ENCODE measurements at regions not wholly inside any gene's neighbourhood (a gene's known extent, or its start where the extent isn't known, plus 50 kb on each side); places are given as distances from the start of the nearest gene placed in this dataset.
"Not testable (repeated sequence)": the region's sequence is repeated elsewhere in the genome, so short reads cannot be mapped to it uniquely, and the experiment has no call there.

GRCh38 chr16:52680993-52681392 lies 134.1 kb upstream of the TOX3 start:
- H3K9me3 ChIP-seq = no peaks in the 10 kb centered on the region
- no peaks in the 10 kb centered on the region for H4K20me1 ChIP-seq
- H3K27me3 ChIP-seq = no peaks in the 10 kb centered on the region
- no peaks in the 10 kb centered on the region for H3K4me1 ChIP-seq
- no peaks in the 10 kb centered on the region for H3K36me3 ChIP-seq
- H3K4me3 ChIP-seq = no peak overlapping the region
- no peak overlapping the region for H3K4me2 ChIP-seq
- no peak overlapping the region for H3K27ac ChIP-seq
- H3K9ac ChIP-seq = no peak overlapping the region
- TF ChIP-seq Cebpa-rat (IDR thresholded peaks at IDR 0.05) = no peak

GRCh38 chr16:52677501-52677900 lies 130.6 kb upstream of the TOX3 start:
- Histone ChIP-seq H3K4me3 (no peak overlapping the region), H3K27ac (no peak overlapping the region), H3K9ac (no peak overlapping the region), H3K4me1 (no peaks in the 10 kb centered on the region), H3K27me3 (no peaks in the 10 kb centered on the region), H4K20me1 (no peaks in the 10 kb centered on the region), H3K4me2 (no peak overlapping the region), H3K9me3 (no peaks in the 10 kb centered on the region), H3K36me3 (no peaks in the 10 kb centered on the region)
- no peak for TF ChIP-seq Cebpa-rat (IDR thresholded peaks at IDR 0.05)

GRCh38 chr16:52676959-52677358 lies 130.0 kb upstream of the TOX3 start:
- Histone ChIP-seq H3K4me2 (no peak overlapping the region), H3K36me3 (no peaks in the 10 kb centered on the region)

GRCh38 chr16:52671590-52671989 lies 124.6 kb upstream of the TOX3 start:
- Histone ChIP-seq H4K20me1 (no peaks in the 10 kb centered on the region), H3K9ac (no peak overlapping the region), H3K4me1 (no peaks in the 10 kb centered on the region), H3K36me3 (no peaks in the 10 kb centered on the region), H3K9me3 (no peaks in the 10 kb centered on the region), H3K4me3 (no peak overlapping the region), H3K4me2 (no peak overlapping the region), H3K27me3 (no peaks in the 10 kb centered on the region), H3K27ac (no peak overlapping the region)
- TF ChIP-seq Cebpa-rat (IDR thresholded peaks at IDR 0.05) = no peak; the same call in 1 of the 2 replicates

More at GRCh38 chr16:52676959-52677358, 130.0 kb upstream of the TOX3 start:
- no peak overlapping the region for H3K9ac ChIP-seq
- no peaks in the 10 kb centered on the region for H3K9me3 ChIP-seq
- no peak for TF ChIP-seq Cebpa-rat (IDR thresholded peaks at IDR 0.05)
- no peaks in the 10 kb centered on the region for H3K4me1 ChIP-seq
- H3K27ac ChIP-seq = no peak overlapping the region
- H3K4me3 ChIP-seq = no peak overlapping the region
- H3K27me3 ChIP-seq = no peaks in the 10 kb centered on the region
- no peaks in the 10 kb centered on the region for H4K20me1 ChIP-seq

GRCh38 chr16:52657924-52658323 lies 111.0 kb upstream of the TOX3 start:
- no peak for TF ChIP-seq Cebpa-rat (IDR thresholded peaks at IDR 0.05)
- Histone ChIP-seq H3K9ac (no peak overlapping the region), H3K36me3 (no peaks in the 10 kb centered on the region), H4K20me1 (no peaks in the 10 kb centered on the region), H3K9me3 (peaks cover 25% of the 10 kb centered on the region), H3K4me2 (no peak overlapping the region), H3K4me3 (no peak overlapping the region), H3K4me1 (no peaks in the 10 kb centered on the region), H3K27me3 (no peaks in the 10 kb centered on the region), H3K27ac (no peak overlapping the region)

GRCh38 chr16:52655916-52656315 lies 109.0 kb upstream of the TOX3 start:
- peaks cover 24% of the 10 kb centered on the region for H3K9me3 ChIP-seq
- not testable (repeated sequence) for H3K36me3 ChIP-seq, H3K27ac ChIP-seq, H3K4me3 ChIP-seq, H4K20me1 ChIP-seq, H3K27me3 ChIP-seq, H3K4me2 ChIP-seq, H3K4me1 ChIP-seq, H3K9ac ChIP-seq

GRCh38 chr16:52655156-52655555 lies 108.2 kb upstream of the TOX3 start:
- not testable (repeated sequence) for H4K20me1 ChIP-seq

GRCh38 chr16:52652033-52652432 lies 105.1 kb upstream of the TOX3 start:
- H3K36me3 ChIP-seq = no peaks in the 10 kb centered on the region
- TF ChIP-seq Cebpa-rat (IDR thresholded peaks at IDR 0.05) = no peak
- H3K9me3 ChIP-seq = no peaks in the 10 kb centered on the region
- no peaks in the 10 kb centered on the region for H4K20me1 ChIP-seq
- H3K4me3 ChIP-seq = no peak overlapping the region
- H3K27ac ChIP-seq = no peak overlapping the region
- H3K27me3 ChIP-seq = no peaks in the 10 kb centered on the region
- no peak overlapping the region for H3K4me2 ChIP-seq
- H3K4me1 ChIP-seq = no peaks in the 10 kb centered on the region
- no peak overlapping the region for H3K9ac ChIP-seq

More at GRCh38 chr16:52655156-52655555, 108.2 kb upstream of the TOX3 start:
- H3K4me3 ChIP-seq, H3K4me2 ChIP-seq, H3K27ac ChIP-seq, H3K4me1 ChIP-seq, H3K36me3 ChIP-seq, H3K27me3 ChIP-seq, H3K9ac ChIP-seq: not testable (repeated sequence)
- H3K9me3 ChIP-seq = peaks cover 16% of the 10 kb centered on the region

- Histone ChIP-seq H3K27ac (no peak overlapping the region), H3K9me3 (no peaks in the 10 kb centered on the region), H4K20me1 (no peaks in the 10 kb centered on the region), H3K9ac (no peak overlapping the region), H3K27me3 (no peaks in the 10 kb centered on the region), H3K4me3 (no peak overlapping the region), H3K4me1 (no peaks in the 10 kb centered on the region), H3K36me3 (no peaks in the 10 kb centered on the region), H3K4me2 (no peak overlapping the region)
- no peak for TF ChIP-seq Cebpa-rat (IDR thresholded peaks at IDR 0.05)
These were observed 103.8 kb upstream of the TOX3 start for GRCh38 chr16:52650789-52651188.

GRCh38 chr16:52650318-52650717 lies 103.4 kb upstream of the TOX3 start:
- Histone ChIP-seq H3K27ac (no peak overlapping the region), H3K36me3 (no peaks in the 10 kb centered on the region), H3K4me1 (no peaks in the 10 kb centered on the region), H3K9ac (no peak overlapping the region), H3K9me3 (no peaks in the 10 kb centered on the region), H3K27me3 (no peaks in the 10 kb centered on the region), H3K4me3 (no peak overlapping the region), H3K4me2 (no peak overlapping the region), H4K20me1 (no peaks in the 10 kb centered on the region)
- no peak for TF ChIP-seq Cebpa-rat (IDR thresholded peaks at IDR 0.05)

GRCh38 chr16:52649870-52650269 lies 102.9 kb upstream of the TOX3 start:
- Histone ChIP-seq H3K4me2 (no peak overlapping the region), H3K27ac (no peak overlapping the region), H3K4me3 (no peak overlapping the region), H3K4me1 (no peaks in the 10 kb centered on the region), H3K27me3 (no peaks in the 10 kb centered on the region), H3K9ac (no peak overlapping the region), H3K9me3 (no peaks in the 10 kb centered on the region), H3K36me3 (no peaks in the 10 kb centered on the region), H4K20me1 (no peaks in the 10 kb centered on the region)
- no peak for TF ChIP-seq Cebpa-rat (IDR thresholded peaks at IDR 0.05)
